Mucosa of descending colon (tissue), 3 donors: ENCODE measurements at regions not wholly inside any gene's neighbourhood (a gene's known extent, or its start where the extent isn't known, plus 50 kb on each side); places are given as distances from the start of the nearest gene placed in this dataset.

Source experiments
- ATAC-seq: fragments of 200-7000 bp; cut with Tn5 transposase; one replicate; pipeline ENCODE4 v1.9.1; 2020; ENCODE audit warnings: mild to moderate bottlenecking, moderate library complexity
- DNase-seq, 3 donors: peaks; one replicate each; pipeline ENCODE4 v3.0.0-alpha.2; 2020
- H3K36me3 ChIP-seq: fragments of 200-600 bp; one replicate; pipeline ENCODE4 v1.8.0; 2021; ENCODE audit warnings: low read depth, mild to moderate bottlenecking
- H3K4me1 ChIP-seq: fragments of 200-600 bp; one replicate; pipeline ENCODE4 v1.8.0; 2021; ENCODE audit warnings: low read depth, mild to moderate bottlenecking
- H3K4me3 ChIP-seq: fragments of 200-600 bp; one replicate; pipeline ENCODE4 v1.8.0; 2021; ENCODE audit warnings: mild to moderate bottlenecking
- H3K9me3 ChIP-seq: fragments of 200-600 bp; one replicate; pipeline ENCODE4 v1.8.0; 2021; ENCODE audit warnings: mild to moderate bottlenecking
- CTCF ChIP-seq: fragments of 200-600 bp; IDR thresholded peaks from one replicate; pipeline ENCODE4 v1.8.0; 2022; ENCODE audit warnings: antibody characterized with exemption, mild to moderate bottlenecking
- intact Hi-C, 2 donors: fragments of 100-400 bp; cut with DNase I in 1 of 2; cut with micrococcal nuclease in 1 of 2; formaldehyde crosslinking; loops; one replicate each; pipeline versions ENCODE4 v1.11.0 to v1.11.1; 2022; cut with DNase I, micrococcal nuclease
- donor health status: DM: no; HTN: no; CAD: no; lungs with moderate emphysema.
- donor health status: DM: no; HTN: no; CAD: no.
- donor health status: DM: no; HTN: yes; CAD: no.

DNA sequence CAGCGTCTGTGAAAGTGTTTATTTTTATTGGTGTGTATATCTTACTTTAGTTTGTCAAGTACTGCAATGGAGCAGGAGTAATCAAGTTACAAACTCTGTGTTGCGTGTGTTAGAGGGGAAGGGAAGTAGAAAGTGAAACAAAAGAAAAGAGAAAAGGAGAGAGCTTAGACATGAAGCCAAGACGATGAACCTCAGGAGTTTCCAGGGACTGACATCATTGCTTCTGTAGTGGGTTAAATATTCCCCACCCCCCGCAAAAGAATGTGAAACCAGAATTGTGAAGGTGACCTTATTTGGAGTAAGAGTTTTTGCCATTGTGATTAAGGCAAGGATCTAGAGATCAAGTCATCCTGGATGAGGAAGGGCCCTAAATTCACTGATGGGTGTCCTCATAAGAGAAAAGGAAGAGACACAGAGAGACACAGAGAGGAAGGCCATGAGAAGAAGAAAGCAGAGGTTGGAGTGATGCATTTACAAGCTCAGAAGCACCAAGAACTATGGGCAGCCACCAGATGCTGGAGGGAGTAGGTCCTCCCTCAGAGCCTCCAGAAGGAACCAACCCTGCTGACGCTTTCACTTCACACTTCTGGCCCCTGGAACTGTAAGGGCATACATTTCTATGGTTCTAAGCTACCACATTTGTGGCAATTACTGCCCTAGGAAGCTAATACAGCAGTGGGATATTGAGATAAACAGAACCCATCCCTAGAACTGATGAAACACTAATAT is 173.6 kb upstream of the SFRP2 start:
- TF ChIP-seq CTCF, result no peak

GRCh38 chr4:153955327-153955726 is 166.4 kb upstream of the SFRP2 start:
- Histone ChIP-seq H3K9me3 (no peaks in the 10 kb centered on the region), H3K36me3 (no peaks in the 10 kb centered on the region), H3K4me3 (no peak overlapping the region), H3K4me1 (no peaks in the 10 kb centered on the region)
- TF ChIP-seq CTCF, result no peak
- no peak for DNase-seq
- intact Hi-C loops, result no loop called here
- no peak for ATAC-seq

More for the DNA sequence above, 173.6 kb upstream of the SFRP2 start:
- no peaks in the 10 kb centered on the region for H3K4me1 ChIP-seq
- DNase-seq (no peak), ATAC-seq (no peak)
- no peaks in the 10 kb centered on the region for H3K9me3 ChIP-seq
- H3K4me3 ChIP-seq, result no peak overlapping the region
- intact Hi-C loops, result no loop called here
- no peaks in the 10 kb centered on the region for H3K36me3 ChIP-seq

DNA sequence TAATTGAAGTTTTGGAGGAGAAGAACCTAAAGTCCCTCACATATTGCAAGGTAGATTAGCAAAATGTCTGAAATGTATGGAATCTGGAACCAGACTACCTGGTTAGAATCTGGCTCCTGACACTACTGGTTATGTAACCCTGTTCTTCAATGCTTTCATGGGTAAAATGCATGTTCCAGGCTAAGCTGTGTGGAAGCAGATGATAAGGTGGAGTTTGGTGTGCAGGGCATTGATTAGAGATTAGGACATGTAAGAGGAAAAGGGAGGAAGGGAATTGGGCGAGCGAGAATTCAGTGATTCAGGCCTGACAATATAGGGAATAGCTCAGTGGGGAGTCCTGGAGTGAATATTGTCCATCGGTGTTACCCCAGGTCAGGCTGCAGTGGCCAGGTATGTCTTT is 165.8 kb upstream of the SFRP2 start:
- intact Hi-C loops, result no loop called here
- H3K36me3 ChIP-seq, result no peaks in the 10 kb centered on the region
- ATAC-seq (no peak), DNase-seq (no peak)
- no peaks in the 10 kb centered on the region for H3K9me3 ChIP-seq
- H3K4me1 ChIP-seq, result peaks cover 3% of the 10 kb centered on the region
- no peak overlapping the region for H3K4me3 ChIP-seq
- no peak for TF ChIP-seq CTCF

- Histone ChIP-seq H3K9me3 (peaks cover 8% of the 10 kb centered on the region), H3K4me1 (peaks cover 3% of the 10 kb centered on the region), H3K36me3 (no peaks in the 10 kb centered on the region), H3K4me3 (no peak overlapping the region)
- peak; percentile 93 for ATAC-seq
- intact Hi-C loops, result no loop called here
- DNase-seq, result peak in 2 of 3 donors; percentile 24 to 35
- TF ChIP-seq CTCF, result no peak
Observed at GRCh38 chr4:153950100-153950979, 161.5 kb upstream of the SFRP2 start.

- peaks cover 3% of the 10 kb centered on the region for H3K4me1 ChIP-seq
- no peak for TF ChIP-seq CTCF
- peaks cover 8% of the 10 kb centered on the region for H3K9me3 ChIP-seq
- H3K4me3 ChIP-seq, result no peak overlapping the region
- no peaks in the 10 kb centered on the region for H3K36me3 ChIP-seq
- intact Hi-C loops, result no loop called here
- ATAC-seq (no peak), DNase-seq (no peak)
Observed at GRCh38 chr4:153948041-153948440, 159.2 kb upstream of the SFRP2 start.
